ENCODE measurements at regions not wholly inside any gene's neighbourhood (a gene's known extent, or its start where the extent isn't known, plus 50 kb on each side); places are given as distances from the start of the nearest gene placed in this dataset.

- TF ChIP-seq GLIS3 (CRISPR knock-in tag; IDR thresholded peaks at IDR 0.05) (no peak), ZNF70 (CRISPR knock-in tag; IDR thresholded peaks at IDR 0.05) (no peak), TSHZ2 (CRISPR knock-in tag; IDR thresholded peaks at IDR 0.05) (no peak), CSRNP3 (CRISPR knock-in tag; IDR thresholded peaks at IDR 0.05) (no peak), CSDC2 (CRISPR knock-in tag; IDR thresholded peaks at IDR 0.05) (no peak), ZFP30 (CRISPR knock-in tag; IDR thresholded peaks at IDR 0.05) (no peak), TCF4 (CRISPR knock-in tag; IDR thresholded peaks at IDR 0.05; ENCODE audit: borderline replicate concordance) (no peak), RARB (CRISPR knock-in tag; IDR thresholded peaks at IDR 0.05) (no peak)
- no peak for ATAC-seq
Measured at GRCh38 chr5:99788482-99788881, 746.7 kb upstream of the FAM174A start.

GRCh38 chr5:99775189-99775588, 760.0 kb upstream of the FAM174A start:
- ATAC-seq = no peak
- TF ChIP-seq PATZ1 (CRISPR knock-in tag; IDR thresholded peaks at IDR 0.05; ENCODE audit: borderline replicate concordance) (no peak), ZFP3 (CRISPR knock-in tag; IDR thresholded peaks at IDR 0.05) (no peak), ZNF70 (CRISPR knock-in tag; IDR thresholded peaks at IDR 0.05) (no peak), SNAI2 (CRISPR knock-in tag; IDR thresholded peaks at IDR 0.05) (no peak), GLIS3 (CRISPR knock-in tag; IDR thresholded peaks at IDR 0.05) (no peak), TOX (CRISPR knock-in tag; IDR thresholded peaks at IDR 0.05; ENCODE audit: borderline replicate concordance) (no peak), PPARA (CRISPR knock-in tag; IDR thresholded peaks at IDR 0.05; ENCODE audit: borderline replicate concordance) (no peak), CREB5 (CRISPR knock-in tag; IDR thresholded peaks at IDR 0.05; ENCODE audit: low read depth) (no peak), BACH2 (CRISPR knock-in tag; IDR thresholded peaks at IDR 0.05; ENCODE audit: borderline replicate concordance) (no peak), ZNF8 (CRISPR knock-in tag; IDR thresholded peaks at IDR 0.05) (no peak), ZNF565 (CRISPR knock-in tag; conservative IDR thresholded peaks at IDR 0.05; ENCODE audit: low read depth) (no peak), ZC3H10 (CRISPR knock-in tag; IDR thresholded peaks at IDR 0.05) (no peak), CSDC2 (CRISPR knock-in tag; IDR thresholded peaks at IDR 0.05) (no peak), TCF4 (CRISPR knock-in tag; IDR thresholded peaks at IDR 0.05; ENCODE audit: borderline replicate concordance) (no peak), OSR1 (CRISPR knock-in tag; IDR thresholded peaks at IDR 0.05) (no peak), POU6F1 (CRISPR knock-in tag; IDR thresholded peaks at IDR 0.05; ENCODE audit: borderline replicate concordance, low read depth) (no peak)

- no peak for ATAC-seq
- TF ChIP-seq ZNF8 (CRISPR knock-in tag; IDR thresholded peaks at IDR 0.05) = no peak
- no peak for TF ChIP-seq TCF4 (CRISPR knock-in tag; IDR thresholded peaks at IDR 0.05; ENCODE audit: borderline replicate concordance)
- TF ChIP-seq ZFP3 (CRISPR knock-in tag; IDR thresholded peaks at IDR 0.05) = no peak
- TF ChIP-seq SNAI2 (CRISPR knock-in tag; IDR thresholded peaks at IDR 0.05) = no peak
- TF ChIP-seq PPARA (CRISPR knock-in tag; IDR thresholded peaks at IDR 0.05; ENCODE audit: borderline replicate concordance) = no peak
- no peak for TF ChIP-seq TSHZ2 (CRISPR knock-in tag; IDR thresholded peaks at IDR 0.05)
- TF ChIP-seq CREB5 (CRISPR knock-in tag; IDR thresholded peaks at IDR 0.05; ENCODE audit: low read depth) = no peak
- no peak for TF ChIP-seq CSRNP3 (CRISPR knock-in tag; IDR thresholded peaks at IDR 0.05)
- no peak for TF ChIP-seq GLIS3 (CRISPR knock-in tag; IDR thresholded peaks at IDR 0.05)
- TF ChIP-seq ZNF70 (CRISPR knock-in tag; IDR thresholded peaks at IDR 0.05) = no peak
- no peak for TF ChIP-seq ARNTL (CRISPR knock-in tag; IDR thresholded peaks at IDR 0.05; ENCODE audit: borderline replicate concordance, low read depth)
- TF ChIP-seq ESRRG (CRISPR knock-in tag; IDR thresholded peaks at IDR 0.05) = no peak
- no peak for TF ChIP-seq TOX (CRISPR knock-in tag; IDR thresholded peaks at IDR 0.05; ENCODE audit: borderline replicate concordance)
- no peak for TF ChIP-seq RARB (CRISPR knock-in tag; IDR thresholded peaks at IDR 0.05)
Measured at GRCh38 chr5:99773290-99773689, 761.9 kb upstream of the FAM174A start.

Measured in SK-N-SH treated with all-trans-retinoic acid at 6 μM for 48 hours (cell line).